HEK293 (cell line): ENCODE measurements at regions not wholly inside any gene's neighbourhood (a gene's known extent, or its start where the extent isn't known, plus 50 kb on each side); places are given as distances from the start of the nearest gene placed in this dataset.

Source experiments
- CTCF ChIP-seq: fragments of 450-650 bp; formaldehyde crosslinking; IDR thresholded peaks from 2 replicates; pipeline ENCODE4 v1.5.1; 2016; ENCODE audit warnings: missing biosample characterization, missing genetic modification characterization
- ELK4 ChIP-seq: IDR thresholded peaks from 2 replicates; pipeline ENCODE4 v1.6.1; 2011; ENCODE audit warnings: mild to moderate bottlenecking, low read depth, low read length, borderline replicate concordance
- TCF7L2 ChIP-seq: IDR thresholded peaks from 2 replicates; pipeline ENCODE4 v1.6.1; 2011; ENCODE audit warnings: low read depth, mild to moderate bottlenecking, inconsistent platforms, low read length, moderate library complexity, borderline replicate concordance
- ZBTB7A ChIP-seq: fragments of 450-650 bp; formaldehyde crosslinking; IDR thresholded peaks from 2 replicates; pipeline ENCODE4 v1.5.1; 2016; ENCODE audit warnings: low read depth, missing biosample characterization, missing genetic modification characterization
- ZFHX2 ChIP-seq: fragments of 450-650 bp; formaldehyde crosslinking; conservative IDR thresholded peaks from 2 replicates; pipeline ENCODE4 v1.5.1; 2016; ENCODE audit warnings: missing biosample characterization, missing genetic modification characterization
- ZNF10 ChIP-seq: fragments of 450-650 bp; formaldehyde crosslinking; IDR thresholded peaks from 2 replicates; pipeline ENCODE4 v1.5.1; 2017; ENCODE audit warnings: missing biosample characterization, missing genetic modification characterization
- ZNF121 ChIP-seq: fragments of 450-650 bp; formaldehyde crosslinking; IDR thresholded peaks from 2 replicates; pipeline ENCODE4 v1.5.1; 2016; ENCODE audit warnings: missing biosample characterization, missing genetic modification characterization
- ZNF132 ChIP-seq: fragments of 450-650 bp; formaldehyde crosslinking; IDR thresholded peaks from 2 replicates; pipeline ENCODE4 v1.5.1; 2017; ENCODE audit warnings: missing biosample characterization, missing genetic modification characterization, borderline replicate concordance
- ZNF292 ChIP-seq: fragments of 450-650 bp; formaldehyde crosslinking; IDR thresholded peaks from 2 replicates; pipeline ENCODE4 v1.5.1; 2016; ENCODE audit warnings: low read depth, missing biosample characterization, missing genetic modification characterization, borderline replicate concordance
- ZNF623 ChIP-seq: fragments of 450-650 bp; formaldehyde crosslinking; IDR thresholded peaks from 2 replicates; pipeline ENCODE4 v1.5.1; 2016; ENCODE audit warnings: missing biosample characterization, missing genetic modification characterization
- TF ChIP-seq, protein P1 (sequence below): fragments of 450-650 bp; formaldehyde crosslinking; IDR thresholded peaks from 2 replicates; pipeline ENCODE4 v1.5.1; 2016; ENCODE audit warnings: missing biosample characterization, missing genetic modification characterization
- TF ChIP-seq, protein P2 (sequence below): fragments of 450-650 bp; formaldehyde crosslinking; optimal IDR thresholded peaks from 2 replicates; pipeline ENCODE3; 2016; ENCODE audit warnings: missing biosample characterization, mild to moderate bottlenecking, missing genetic modification characterization

DNA sequence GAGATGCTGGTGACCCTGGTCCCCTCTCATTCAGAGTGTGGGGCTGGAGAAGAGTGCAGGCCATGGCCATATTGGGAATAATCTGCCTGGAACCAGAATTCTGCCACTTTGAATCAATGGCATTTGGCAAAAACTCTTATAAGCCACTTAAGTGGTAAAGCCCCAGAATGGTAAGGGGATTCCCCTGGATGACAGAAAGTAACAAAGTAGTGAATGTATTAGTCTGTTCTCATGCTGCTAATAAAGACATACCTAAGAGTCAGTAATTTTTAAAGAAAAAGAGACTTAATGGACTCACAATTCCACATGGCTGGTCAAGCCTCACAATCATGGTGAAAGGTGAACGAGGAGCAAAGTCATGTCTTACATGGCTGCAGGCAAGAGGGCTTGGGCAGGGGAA is 248.6 kb downstream of the SH2D4B start:
- TF ChIP-seq, protein P1, sequence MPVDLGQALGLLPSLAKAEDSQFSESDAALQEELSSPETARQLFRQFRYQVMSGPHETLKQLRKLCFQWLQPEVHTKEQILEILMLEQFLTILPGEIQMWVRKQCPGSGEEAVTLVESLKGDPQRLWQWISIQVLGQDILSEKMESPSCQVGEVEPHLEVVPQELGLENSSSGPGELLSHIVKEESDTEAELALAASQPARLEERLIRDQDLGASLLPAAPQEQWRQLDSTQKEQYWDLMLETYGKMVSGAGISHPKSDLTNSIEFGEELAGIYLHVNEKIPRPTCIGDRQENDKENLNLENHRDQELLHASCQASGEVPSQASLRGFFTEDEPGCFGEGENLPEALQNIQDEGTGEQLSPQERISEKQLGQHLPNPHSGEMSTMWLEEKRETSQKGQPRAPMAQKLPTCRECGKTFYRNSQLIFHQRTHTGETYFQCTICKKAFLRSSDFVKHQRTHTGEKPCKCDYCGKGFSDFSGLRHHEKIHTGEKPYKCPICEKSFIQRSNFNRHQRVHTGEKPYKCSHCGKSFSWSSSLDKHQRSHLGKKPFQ, result no peak
- TF ChIP-seq ZNF623 (tag by site-specific recombination) (no peak), ZNF10 (no peak), ZNF132 (tag by site-specific recombination) (no peak), CTCF (tag by site-specific recombination) (no peak), TCF7L2 (no peak), ELK4 (no peak), ZBTB7A (tag by site-specific recombination) (no peak), ZFHX2 (tag by site-specific recombination) (no peak), ZNF121 (tag by site-specific recombination) (no peak), ZNF292 (no peak)
- TF ChIP-seq, protein P2, sequence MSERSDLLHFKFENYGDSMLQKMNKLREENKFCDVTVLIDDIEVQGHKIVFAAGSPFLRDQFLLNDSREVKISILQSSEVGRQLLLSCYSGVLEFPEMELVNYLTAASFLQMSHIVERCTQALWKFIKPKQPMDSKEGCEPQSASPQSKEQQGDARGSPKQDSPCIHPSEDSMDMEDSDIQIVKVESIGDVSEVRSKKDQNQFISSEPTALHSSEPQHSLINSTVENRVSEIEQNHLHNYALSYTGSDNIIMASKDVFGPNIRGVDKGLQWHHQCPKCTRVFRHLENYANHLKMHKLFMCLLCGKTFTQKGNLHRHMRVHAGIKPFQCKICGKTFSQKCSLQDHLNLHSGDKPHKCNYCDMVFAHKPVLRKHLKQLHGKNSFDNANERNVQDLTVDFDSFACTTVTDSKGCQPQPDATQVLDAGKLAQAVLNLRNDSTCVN, result no peak
